OCI-LY3 (cell line): ENCODE measurements at regions not wholly inside any gene's neighbourhood (a gene's known extent, or its start where the extent isn't known, plus 50 kb on each side); places are given as distances from the start of the nearest gene placed in this dataset.
A peak's percentile ranks its signal among the peaks of the same experiment; 100 is the strongest.

ENCODE experiments used
- H2AFZ ChIP-seq: fragments of 200-600, 300-600 bp; shearing (Covaris generic); 2 replicates; pipeline ENCODE4 v1.6.0; 2014; ENCODE audit warnings: antibody characterized with exemption, low read depth, low read length
- H3K27ac ChIP-seq: fragments of 200-600, 300-600 bp; sonication (generic); 2 replicates; pipeline ENCODE4 v1.5.1; 2014; ENCODE audit warnings: mild to moderate bottlenecking, low read length, moderate library complexity, mixed read lengths
- H3K27me3 ChIP-seq: fragments of 200-600, 300-600 bp; sonication (generic); 2 replicates; pipeline ENCODE4 v1.6.1; 2014; ENCODE audit warnings: low read depth, low read length, mixed read lengths
- H3K36me3 ChIP-seq: fragments of 200-600, 300-600 bp; sonication (generic); replicated peaks from 2 replicates; pipeline ENCODE3; 2014; ENCODE audit warnings: low read depth, low read length, mixed read lengths
- H3K4me1 ChIP-seq: fragments of 300-600, 200-600 bp; sonication (generic); 2 replicates; pipeline ENCODE4 v1.6.1; 2014; ENCODE audit warnings: low read length, mixed read lengths
- H3K4me2 ChIP-seq: fragments of 200-600, 300-600 bp; sonication (generic); 2 replicates; pipeline ENCODE4 v1.6.1; 2014; ENCODE audit warnings: low read length, mixed read lengths
- H3K4me3 ChIP-seq: fragments of 300-600, 200-600 bp; sonication (generic); 2 replicates; pipeline ENCODE4 v1.5.1; 2014; ENCODE audit warnings: antibody characterized with exemption, mild to moderate bottlenecking, low read length, moderate library complexity
- H3K79me2 ChIP-seq: fragments of 300-600, 200-600 bp; shearing (Covaris generic); 2 replicates; pipeline ENCODE4 v1.6.1; 2014; ENCODE audit warnings: mild to moderate bottlenecking, low read length, mixed read lengths
- H3K9ac ChIP-seq: fragments of 300-600, 200-600 bp; shearing (Covaris generic); 2 replicates; pipeline ENCODE4 v1.6.0; 2014; ENCODE audit warnings: mild to moderate bottlenecking, low read length, moderate library complexity
- H3K9me3 ChIP-seq: fragments of 200-600, 300-600 bp; shearing (Covaris generic); 2 replicates; pipeline ENCODE4 v1.6.1; 2014; ENCODE audit warnings: low read length, mixed read lengths; ENCODE audit not compliant: insufficient read depth
- H4K20me1 ChIP-seq: fragments of 200-600, 300-600 bp; sonication (generic); 2 replicates; pipeline ENCODE4 v1.6.1; 2016; ENCODE audit warnings: low read length, mixed read lengths; ENCODE audit not compliant: insufficient read depth
- EZH2phosphoT487 ChIP-seq: fragments of 200-600 bp; shearing (Covaris generic); IDR thresholded peaks from 2 replicates; pipeline ENCODE4 v1.6.1; 2018; ENCODE audit warnings: antibody characterized with exemption, mixed run types, low read depth
- TF ChIP-seq, protein P1 (sequence below): fragments of 200-600, 300-600 bp; sonication (generic); IDR thresholded peaks from 2 replicates; pipeline ENCODE4 v1.5.1; 2014; ENCODE audit warnings: antibody characterized with exemption, low read length, low read depth

DNA sequence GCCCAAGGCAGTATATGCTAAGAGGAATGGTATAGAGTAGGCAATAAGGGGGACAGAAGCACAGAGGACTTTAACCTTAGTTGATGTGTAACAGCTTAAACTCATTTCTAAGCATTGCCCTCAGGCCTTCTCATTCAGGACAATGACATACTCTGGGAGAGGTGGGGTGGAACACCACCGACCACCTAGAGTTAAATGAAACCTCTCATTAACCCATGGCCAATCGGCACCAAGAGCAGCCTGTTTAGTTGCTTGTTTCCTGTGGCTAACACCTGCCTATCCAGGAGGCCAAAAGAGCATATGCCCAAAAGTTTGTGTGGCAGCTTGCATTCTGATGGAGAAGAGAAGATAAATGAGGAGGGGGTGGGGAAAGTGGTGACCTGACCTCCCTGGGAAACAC is 50.0 kb downstream of the PABIR2 start:
- Histone ChIP-seq H3K4me2 (no peak overlapping the region), H3K4me3 (no peak overlapping the region), H3K36me3 (no peaks in the 10 kb centered on the region), H3K9me3 (no peaks in the 10 kb centered on the region), H3K4me1 (peaks cover 32% of the 10 kb centered on the region), H4K20me1 (no peaks in the 10 kb centered on the region), H3K27me3 (no peaks in the 10 kb centered on the region), H3K9ac (no peak overlapping the region), H2AFZ (no peak overlapping the region), H3K79me2 (no peaks in the 10 kb centered on the region), H3K27ac (no peak overlapping the region)
- TF ChIP-seq, protein P1, sequence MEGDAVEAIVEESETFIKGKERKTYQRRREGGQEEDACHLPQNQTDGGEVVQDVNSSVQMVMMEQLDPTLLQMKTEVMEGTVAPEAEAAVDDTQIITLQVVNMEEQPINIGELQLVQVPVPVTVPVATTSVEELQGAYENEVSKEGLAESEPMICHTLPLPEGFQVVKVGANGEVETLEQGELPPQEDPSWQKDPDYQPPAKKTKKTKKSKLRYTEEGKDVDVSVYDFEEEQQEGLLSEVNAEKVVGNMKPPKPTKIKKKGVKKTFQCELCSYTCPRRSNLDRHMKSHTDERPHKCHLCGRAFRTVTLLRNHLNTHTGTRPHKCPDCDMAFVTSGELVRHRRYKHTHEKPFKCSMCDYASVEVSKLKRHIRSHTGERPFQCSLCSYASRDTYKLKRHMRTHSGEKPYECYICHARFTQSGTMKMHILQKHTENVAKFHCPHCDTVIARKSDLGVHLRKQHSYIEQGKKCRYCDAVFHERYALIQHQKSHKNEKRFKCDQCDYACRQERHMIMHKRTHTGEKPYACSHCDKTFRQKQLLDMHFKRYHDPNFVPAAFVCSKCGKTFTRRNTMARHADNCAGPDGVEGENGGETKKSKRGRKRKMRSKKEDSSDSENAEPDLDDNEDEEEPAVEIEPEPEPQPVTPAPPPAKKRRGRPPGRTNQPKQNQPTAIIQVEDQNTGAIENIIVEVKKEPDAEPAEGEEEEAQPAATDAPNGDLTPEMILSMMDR: no peak
- no peak for TF ChIP-seq EZH2phosphoT487

DNA sequence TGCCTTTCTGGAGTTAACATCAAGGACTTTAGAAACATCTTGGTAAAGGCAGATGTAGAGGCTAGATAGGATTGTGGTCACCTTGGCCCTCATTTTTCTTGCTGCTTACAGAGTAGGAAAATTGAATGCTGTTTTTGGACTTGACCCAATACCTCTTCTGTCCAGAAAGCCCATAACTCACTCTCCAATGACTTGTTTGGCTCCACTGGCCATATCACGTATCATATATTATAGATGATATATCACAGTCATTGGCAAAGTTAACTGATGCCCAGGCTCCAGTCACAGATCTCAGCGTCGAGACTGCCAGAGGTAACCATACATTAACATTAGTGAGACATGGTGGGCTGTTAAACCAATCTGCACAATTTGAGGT is 50.6 kb downstream of the PABIR2 start:
- H3K79me2 ChIP-seq: no peaks in the 10 kb centered on the region
- no peaks in the 10 kb centered on the region for H3K27me3 ChIP-seq
- peak overlapping the region; percentile 23 for H3K4me2 ChIP-seq
- H2AFZ ChIP-seq: peak overlapping the region; percentile 3; the same call in 1 of the 2 replicates
- H4K20me1 ChIP-seq: no peaks in the 10 kb centered on the region
- H3K36me3 ChIP-seq: no peaks in the 10 kb centered on the region
- H3K4me1 ChIP-seq: peaks cover 26% of the 10 kb centered on the region
- peak overlapping the region; percentile 36 for H3K27ac ChIP-seq
- H3K4me3 ChIP-seq: no peak overlapping the region
- H3K9me3 ChIP-seq: no peaks in the 10 kb centered on the region
- TF ChIP-seq EZH2phosphoT487: no peak
- TF ChIP-seq, protein P1: no peak
- H3K9ac ChIP-seq: peak overlapping the region; percentile 9; the same call in 1 of the 2 replicates

DNA sequence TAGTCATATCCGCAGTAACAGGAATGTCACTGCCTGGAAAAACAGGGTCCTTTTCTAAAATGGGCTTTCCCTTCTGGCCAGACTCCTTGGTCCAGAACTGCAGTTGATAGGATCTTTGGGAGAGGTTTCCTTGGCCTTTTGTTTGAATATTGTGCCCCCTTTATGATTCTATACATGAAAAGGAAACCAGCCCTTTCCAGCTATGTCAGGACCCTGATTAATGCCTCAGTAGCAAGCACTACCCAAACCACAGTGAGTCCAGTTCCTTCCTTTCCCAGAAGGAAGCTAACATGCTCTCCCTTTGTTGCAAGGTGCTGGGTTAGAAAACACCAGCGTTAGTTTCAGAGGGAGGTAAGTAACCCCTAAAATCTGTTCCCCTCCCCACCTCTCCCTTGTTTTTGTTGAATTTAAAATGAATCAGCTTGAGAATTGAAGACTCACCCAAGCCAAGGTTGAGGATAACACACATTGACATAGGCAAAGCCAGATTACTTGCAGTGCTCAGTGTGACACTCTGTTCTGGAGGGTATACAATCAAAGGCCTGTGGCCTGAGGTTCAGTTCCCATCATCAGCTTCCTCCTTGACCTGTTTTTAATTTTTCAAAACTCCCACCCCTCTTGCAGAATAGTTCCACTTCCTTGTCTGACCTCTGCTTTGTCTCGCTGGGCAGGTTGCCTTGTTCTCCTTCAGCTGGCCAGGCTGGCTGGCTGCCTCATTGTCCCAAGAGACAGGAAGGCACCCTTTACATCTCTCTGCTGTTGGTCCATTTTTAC is 51.2 kb downstream of the PABIR2 start:
- Histone ChIP-seq H3K9me3 (no peaks in the 10 kb centered on the region), H3K9ac (peak overlapping the region; percentile 9; the same call in 1 of the 2 replicates), H3K27me3 (no peaks in the 10 kb centered on the region), H3K4me3 (no peak overlapping the region), H3K4me2 (peak overlapping the region; percentile 23), H3K4me1 (peaks cover 22% of the 10 kb centered on the region), H3K36me3 (no peaks in the 10 kb centered on the region), H3K79me2 (no peaks in the 10 kb centered on the region), H3K27ac (peak overlapping the region; percentile 36), H2AFZ (peak overlapping the region; percentile 3; the same call in 1 of the 2 replicates), H4K20me1 (no peaks in the 10 kb centered on the region)
- TF ChIP-seq, protein P1: no peak
- no peak for TF ChIP-seq EZH2phosphoT487

DNA sequence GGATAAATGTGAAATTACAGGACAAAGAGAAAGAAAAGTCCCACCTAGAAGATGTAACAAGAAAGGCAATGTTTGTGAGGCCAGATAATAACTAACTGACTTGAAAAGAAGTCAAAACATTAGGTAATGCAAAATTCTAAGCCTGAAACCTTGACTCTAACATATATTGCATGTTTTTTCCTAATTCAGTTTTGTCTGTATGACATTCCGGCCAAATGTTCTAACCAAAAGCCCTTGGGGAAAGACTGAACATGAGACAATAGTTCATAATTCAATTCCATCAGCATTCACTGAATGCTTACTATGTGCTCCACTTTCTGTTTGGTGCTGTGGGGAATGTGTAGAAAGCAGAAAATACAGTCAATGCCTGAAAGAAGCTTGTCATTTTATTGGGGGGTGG is 53.9 kb downstream of the PABIR2 start:
- TF ChIP-seq, protein P1: no peak
- no peak for TF ChIP-seq EZH2phosphoT487
- Histone ChIP-seq H3K36me3 (no peaks in the 10 kb centered on the region), H3K27ac (no peak overlapping the region), H3K4me2 (no peak overlapping the region), H4K20me1 (no peaks in the 10 kb centered on the region), H2AFZ (no peak overlapping the region), H3K9ac (no peak overlapping the region), H3K27me3 (no peaks in the 10 kb centered on the region), H3K4me1 (peaks cover 22% of the 10 kb centered on the region), H3K79me2 (no peaks in the 10 kb centered on the region), H3K4me3 (no peak overlapping the region), H3K9me3 (no peaks in the 10 kb centered on the region)
